Bone marrow (tissue), 2 donors: ENCODE measurements at regions not wholly inside any gene's neighbourhood (a gene's known extent, or its start where the extent isn't known, plus 50 kb on each side); places are given as distances from the start of the nearest gene placed in this dataset.
"Not testable (repeated sequence)": the region's sequence is repeated elsewhere in the genome, so short reads cannot be mapped to it uniquely, and the experiment has no call there.

Experiments
- DNase-seq, 2 donors: peaks; one replicate each; lab custom pipeline; 2025; lab: John Stamatoyannopoulos, UW

- no peak for DNase-seq
Observed at GRCh38 chr1:193411714-193412113, 225.3 kb upstream of the B3GALT2 start.

GRCh38 chr1:193411215-193411614, 224.8 kb upstream of the B3GALT2 start:
- no peak for DNase-seq

GRCh38 chr1:193408782-193409293, 222.4 kb upstream of the B3GALT2 start:
- no peak for DNase-seq

GRCh38 chr1:193406901-193407300, 220.5 kb upstream of the B3GALT2 start:
- DNase-seq = peak in 1 of 2 donors; percentile 14

GRCh38 chr1:193404236-193404635, 217.8 kb upstream of the B3GALT2 start:
- DNase-seq = no peak

- no peak for DNase-seq
Observed at GRCh38 chr1:193402977-193403376, 216.6 kb upstream of the B3GALT2 start.

- no peak for DNase-seq
Observed at GRCh38 chr1:193402037-193402436, 215.6 kb upstream of the B3GALT2 start.

GRCh38 chr1:193394336-193394735, 207.9 kb upstream of the B3GALT2 start:
- DNase-seq = no peak

- no peak for DNase-seq
Observed at GRCh38 chr1:193392686-193393085, 206.3 kb upstream of the B3GALT2 start.

- no peak for DNase-seq
Observed at GRCh38 chr1:193388683-193389082, 202.3 kb upstream of the B3GALT2 start.

GRCh38 chr1:193388165-193388564, 201.8 kb upstream of the B3GALT2 start:
- DNase-seq = no peak

GRCh38 chr1:193387406-193387805, 201.0 kb upstream of the B3GALT2 start:
- no peak for DNase-seq

- DNase-seq = not testable (repeated sequence)
Observed at GRCh38 chr1:193378451-193378850, 192.0 kb upstream of the B3GALT2 start.

- DNase-seq = no peak
Observed at GRCh38 chr1:193377472-193377871, 191.1 kb upstream of the B3GALT2 start.

GRCh38 chr1:193372553-193372952, 186.1 kb upstream of the B3GALT2 start:
- no peak for DNase-seq

GRCh38 chr1:193368302-193368701, 181.9 kb upstream of the B3GALT2 start:
- no peak for DNase-seq

GRCh38 chr1:193367863-193368262, 181.4 kb upstream of the B3GALT2 start:
- DNase-seq = no peak

- DNase-seq = no peak
Observed at GRCh38 chr1:193366764-193367507, 180.5 kb upstream of the B3GALT2 start.

GRCh38 chr1:193365966-193366365, 179.6 kb upstream of the B3GALT2 start:
- no peak for DNase-seq

GRCh38 chr1:193359631-193360030, 173.2 kb upstream of the B3GALT2 start:
- no peak for DNase-seq

- DNase-seq = no peak
Observed at GRCh38 chr1:193358419-193358818, 172.0 kb upstream of the B3GALT2 start.

- no peak for DNase-seq
Observed at GRCh38 chr1:193356249-193356648, 169.8 kb upstream of the B3GALT2 start.

- no peak for DNase-seq
Observed at GRCh38 chr1:193355626-193356025, 169.2 kb upstream of the B3GALT2 start.

- DNase-seq = no peak
Observed at GRCh38 chr1:193355178-193355577, 168.8 kb upstream of the B3GALT2 start.
